Posterior cingulate gyrus (tissue), 11 donors: ENCODE measurements at regions not wholly inside any gene's neighbourhood (a gene's known extent, or its start where the extent isn't known, plus 50 kb on each side); places are given as distances from the start of the nearest gene placed in this dataset.
A peak's percentile ranks its signal among the peaks of the same experiment; 100 is the strongest.

Experiments used
- DNase-seq, 10 donors: peaks; one replicate each; pipeline versions ENCODE4 v3.0.0 to v3.0.0-alpha.2; 2020 to 2021; ENCODE audit warnings: mixed read lengths in 3 of 10
- intact Hi-C: fragments of 100-400 bp; cut with DNase I; formaldehyde crosslinking; loops from one replicate; pipeline ENCODE4 v1.15.1; 2023

- DNase-seq: peak in 1 of 10 donors; percentile 56
- intact Hi-C loops: no loop called here
Measured at GRCh38 chr6:66489269-66489987, 782.4 kb upstream of the EYS start.

GRCh38 chr6:66481216-66481615 is 774.2 kb upstream of the EYS start:
- intact Hi-C loops: no loop called here
- DNase-seq: peak in 1 of 10 donors; percentile 56

GRCh38 chr6:66478705-66479104 is 771.7 kb upstream of the EYS start:
- DNase-seq: no peak
- intact Hi-C loops: no loop called here

DNA sequence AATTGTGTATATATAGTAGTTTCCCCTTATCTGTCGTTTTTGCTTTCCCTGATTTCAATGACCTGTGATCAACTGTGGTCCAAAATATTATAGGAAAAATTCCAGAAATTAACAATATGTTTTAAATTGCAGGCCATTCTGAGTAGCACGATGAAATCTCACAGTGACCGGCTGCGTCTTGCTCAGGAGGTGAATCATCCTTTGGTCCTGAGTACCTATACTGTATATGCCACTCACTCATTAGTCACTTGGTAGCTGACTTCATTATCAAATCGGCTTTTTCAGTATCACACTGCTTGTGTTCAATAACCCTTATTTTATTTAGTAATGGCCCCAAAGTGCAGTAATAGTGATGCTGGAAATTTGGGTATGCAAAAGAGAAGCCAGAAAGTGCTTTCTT is 728.3 kb upstream of the EYS start:
- no peak for DNase-seq
- intact Hi-C loops: no loop called here

DNA sequence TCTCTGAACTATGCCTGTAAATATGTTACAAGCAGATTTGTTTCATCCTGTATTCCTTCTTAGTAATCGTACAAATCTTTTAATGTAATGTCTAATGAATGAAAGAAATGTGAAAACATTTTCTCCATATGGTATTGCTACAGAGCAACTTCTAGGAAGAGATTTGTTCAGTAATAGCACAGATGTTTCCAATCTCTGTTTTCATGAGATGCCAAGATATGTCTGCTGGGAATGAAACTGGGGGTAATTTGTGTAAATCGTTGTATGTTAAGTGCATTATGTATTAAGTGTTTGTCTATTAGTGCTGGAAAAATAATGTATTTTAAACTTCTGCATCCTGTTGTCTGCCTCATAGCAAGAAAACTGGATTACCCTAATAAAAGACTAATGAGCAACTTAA is 722.2 kb upstream of the EYS start:
- intact Hi-C loops: no loop called here
- no peak for DNase-seq

DNA sequence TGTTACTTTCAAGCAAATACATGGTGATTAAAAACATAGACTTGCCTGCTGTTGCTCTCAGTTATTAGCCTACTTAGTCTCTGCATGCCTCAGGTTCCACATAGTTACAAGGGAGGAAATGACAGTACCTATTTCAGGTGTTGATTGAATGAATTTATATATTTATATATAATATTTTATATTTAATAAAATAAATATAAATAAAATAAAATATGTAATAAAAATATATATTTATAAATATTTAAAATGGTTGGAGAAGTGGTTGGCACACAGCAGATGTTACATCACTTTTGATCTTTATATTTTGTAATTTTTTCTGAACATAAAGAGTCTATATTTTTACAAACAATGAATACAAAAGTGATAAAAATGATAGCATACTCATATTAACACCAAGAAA is 716.0 kb upstream of the EYS start:
- no peak for DNase-seq
- intact Hi-C loops: no loop called here

GRCh38 chr6:66421570-66421969 is 714.5 kb upstream of the EYS start:
- intact Hi-C loops: no loop called here
- peak in 1 of 10 donors; percentile 29 for DNase-seq

- intact Hi-C loops: no loop called here
- no peak for DNase-seq
Measured at GRCh38 chr6:66418906-66419305, 711.9 kb upstream of the EYS start.

- intact Hi-C loops: no loop called here
- DNase-seq: no peak
Measured at GRCh38 chr6:66403966-66404365, 696.9 kb upstream of the EYS start.

DNA sequence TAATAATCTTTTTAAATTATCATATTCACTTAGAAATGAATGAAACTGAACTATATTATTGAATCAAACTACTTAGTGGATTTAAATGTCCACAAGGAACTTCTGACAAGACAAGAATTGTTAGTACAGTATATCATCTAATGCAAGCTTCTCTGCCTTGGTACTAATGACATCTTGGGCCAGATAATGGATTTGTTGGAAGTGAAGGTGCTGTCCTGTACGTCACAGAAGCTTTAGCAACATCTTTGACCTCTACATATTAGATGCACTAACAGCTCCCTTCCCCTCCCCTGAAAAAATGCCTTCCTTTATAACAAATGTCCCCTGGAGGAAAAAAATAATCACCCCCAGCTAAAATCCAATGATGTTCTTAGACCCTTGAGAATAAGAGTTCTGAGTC is 695.8 kb upstream of the EYS start:
- intact Hi-C loops: no loop called here
- DNase-seq: no peak

- intact Hi-C loops: no loop called here
- peak in 2 of 10 donors; percentile 53 to 64 for DNase-seq
Measured at GRCh38 chr6:66396549-66396948, 689.5 kb upstream of the EYS start.

DNA sequence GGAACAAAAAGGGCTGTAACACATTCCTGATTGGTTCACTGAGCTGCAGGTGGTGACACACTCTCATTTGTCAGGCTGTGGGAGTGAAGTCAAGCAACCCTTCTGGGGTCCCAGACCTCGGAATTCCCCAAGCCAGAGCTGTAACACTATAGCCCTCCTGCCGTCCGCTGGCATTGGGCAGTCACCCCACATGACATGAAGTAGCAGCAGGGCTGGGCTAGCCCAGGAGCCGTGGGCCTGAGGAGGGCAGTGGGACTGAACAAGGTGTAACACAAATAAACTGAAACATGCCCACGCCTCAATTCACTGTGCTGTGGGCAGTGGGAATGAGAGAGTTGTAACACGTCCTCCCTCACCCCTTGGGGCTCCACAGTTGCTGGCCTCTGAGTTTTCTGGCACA is 689.1 kb upstream of the EYS start:
- intact Hi-C loops: no loop called here
- DNase-seq: peak in 3 of 10 donors; percentile 54 to 65 (median 55)

GRCh38 chr6:66390393-66390792 is 683.4 kb upstream of the EYS start:
- no peak for DNase-seq
- intact Hi-C loops: no loop called here

- DNase-seq: no peak
- intact Hi-C loops: no loop called here
Measured at GRCh38 chr6:66376001-66376400, 669.0 kb upstream of the EYS start.

- intact Hi-C loops: no loop called here
- DNase-seq: no peak
Measured at GRCh38 chr6:66369407-66369806, 662.4 kb upstream of the EYS start.

DNA sequence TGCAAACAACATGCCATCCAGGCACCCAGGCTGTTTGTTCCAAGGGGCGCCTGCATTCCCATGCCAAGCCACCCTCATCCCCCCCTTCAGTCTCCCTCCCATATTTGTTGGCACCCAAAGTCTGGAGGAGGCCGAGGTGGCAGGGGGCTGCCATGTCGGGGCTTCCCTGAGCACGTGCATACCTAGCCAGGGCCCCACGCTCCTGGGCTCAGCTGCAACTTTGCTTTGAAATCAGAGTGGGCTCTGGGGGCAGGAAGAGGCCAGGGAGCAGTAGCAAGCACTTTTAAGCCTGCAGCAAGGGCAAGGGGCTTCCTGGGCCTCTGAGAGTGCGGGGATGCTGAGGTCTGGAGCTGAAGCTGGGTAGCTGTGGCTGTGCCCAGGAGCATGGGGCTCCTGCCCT is 655.9 kb upstream of the EYS start:
- intact Hi-C loops: no loop called here
- peak in 2 of 10 donors; percentile 42 to 71 for DNase-seq

GRCh38 chr6:66361886-66362285 is 654.9 kb upstream of the EYS start:
- intact Hi-C loops: no loop called here

GRCh38 chr6:66357781-66358180 is 650.8 kb upstream of the EYS start:
- intact Hi-C loops: no loop called here
- DNase-seq: no peak

More at GRCh38 chr6:66361886-66362285, 654.9 kb upstream of the EYS start:
- peak in 1 of 10 donors; percentile 66 for DNase-seq

GRCh38 chr6:66355471-66355870 is 648.4 kb upstream of the EYS start:
- no peak for DNase-seq
- intact Hi-C loops: no loop called here

- no peak for DNase-seq
Measured at GRCh38 chr6:66344796-66345195, 637.8 kb upstream of the EYS start.

GRCh38 chr6:66340736-66341135 is 633.7 kb upstream of the EYS start:
- DNase-seq: no peak
- intact Hi-C loops: no loop called here

More at GRCh38 chr6:66344796-66345195, 637.8 kb upstream of the EYS start:
- intact Hi-C loops: no loop called here

- intact Hi-C loops: no loop called here
- DNase-seq: no peak
Measured at GRCh38 chr6:66336176-66336575, 629.1 kb upstream of the EYS start.

DNA sequence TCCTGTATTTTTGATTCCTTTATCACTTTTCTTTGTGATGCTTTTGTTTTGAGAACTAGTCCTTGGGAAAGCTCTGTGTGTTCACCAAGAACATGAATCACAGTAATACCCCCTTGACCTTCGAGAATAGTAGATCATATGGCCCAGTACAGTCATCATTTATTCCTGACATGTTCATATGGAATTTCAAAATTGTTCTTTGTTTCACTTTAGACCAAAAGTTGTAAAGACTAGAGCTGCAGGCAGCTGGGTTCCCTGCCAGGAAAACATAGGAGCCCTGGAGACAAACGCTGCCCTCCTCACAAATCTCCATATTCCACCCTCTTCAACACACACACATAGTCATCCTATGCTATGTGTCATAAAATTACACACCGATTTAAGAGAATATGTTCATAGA is 621.2 kb upstream of the EYS start:
- DNase-seq: no peak
- intact Hi-C loops: no loop called here
